Astrocyte of the cerebellum (primary cell): ENCODE measurements at regions not wholly inside any gene's neighbourhood (a gene's known extent, or its start where the extent isn't known, plus 50 kb on each side); places are given as distances from the start of the nearest gene placed in this dataset.
"Not testable (repeated sequence)": the region's sequence is repeated elsewhere in the genome, so short reads cannot be mapped to it uniquely, and the experiment has no call there.

Experiments
- DNase-seq: peaks from one replicate; pipeline ENCODE4 v3.0.0-alpha.2; 2011; ENCODE audit warnings: low read depth
- H3K4me3 ChIP-seq: 2 replicates; pipeline ENCODE4 v1.5.1; 2011; ENCODE audit warnings: mild to moderate bottlenecking, low read depth, low read length, moderate library complexity
- in situ Hi-C: cut with HindIII; loops from 2 replicates; pipeline ENCODE4 v1.10.0; 2017; ENCODE audit warnings: low sequenced_read_pairs
- TF ChIP-seq, protein P1 (sequence below): IDR thresholded peaks from 2 replicates; pipeline ENCODE4 v1.5.1; 2012; ENCODE audit warnings: low read length, low read depth, moderate library complexity, mild to moderate bottlenecking; ENCODE audit errors: missing control alignments

DNA sequence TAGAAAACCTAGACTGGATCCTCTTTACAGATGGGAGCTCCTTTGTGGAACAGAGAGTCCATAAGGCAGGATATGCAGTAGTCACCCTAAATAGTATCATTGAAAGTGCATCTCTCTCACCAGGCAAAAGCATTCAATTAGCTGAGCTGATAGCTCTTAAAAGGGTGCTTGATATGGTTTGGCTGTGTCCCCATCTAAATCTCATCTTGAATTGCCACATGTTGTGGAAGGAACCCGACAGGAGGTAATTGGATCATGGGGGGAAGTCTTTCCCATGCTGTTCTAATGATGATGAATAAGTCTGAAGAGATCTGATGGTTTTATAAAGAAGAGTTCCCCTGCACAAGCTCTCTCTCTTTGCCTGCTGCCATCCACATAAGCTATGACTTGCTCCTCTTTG is 96.2 kb upstream of the RMP24 start:
- in situ Hi-C loops, result no loop called here
- DNase-seq, result no peak
- TF ChIP-seq, protein P1, sequence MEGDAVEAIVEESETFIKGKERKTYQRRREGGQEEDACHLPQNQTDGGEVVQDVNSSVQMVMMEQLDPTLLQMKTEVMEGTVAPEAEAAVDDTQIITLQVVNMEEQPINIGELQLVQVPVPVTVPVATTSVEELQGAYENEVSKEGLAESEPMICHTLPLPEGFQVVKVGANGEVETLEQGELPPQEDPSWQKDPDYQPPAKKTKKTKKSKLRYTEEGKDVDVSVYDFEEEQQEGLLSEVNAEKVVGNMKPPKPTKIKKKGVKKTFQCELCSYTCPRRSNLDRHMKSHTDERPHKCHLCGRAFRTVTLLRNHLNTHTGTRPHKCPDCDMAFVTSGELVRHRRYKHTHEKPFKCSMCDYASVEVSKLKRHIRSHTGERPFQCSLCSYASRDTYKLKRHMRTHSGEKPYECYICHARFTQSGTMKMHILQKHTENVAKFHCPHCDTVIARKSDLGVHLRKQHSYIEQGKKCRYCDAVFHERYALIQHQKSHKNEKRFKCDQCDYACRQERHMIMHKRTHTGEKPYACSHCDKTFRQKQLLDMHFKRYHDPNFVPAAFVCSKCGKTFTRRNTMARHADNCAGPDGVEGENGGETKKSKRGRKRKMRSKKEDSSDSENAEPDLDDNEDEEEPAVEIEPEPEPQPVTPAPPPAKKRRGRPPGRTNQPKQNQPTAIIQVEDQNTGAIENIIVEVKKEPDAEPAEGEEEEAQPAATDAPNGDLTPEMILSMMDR, result no peak
- no peak overlapping the region for H3K4me3 ChIP-seq

DNA sequence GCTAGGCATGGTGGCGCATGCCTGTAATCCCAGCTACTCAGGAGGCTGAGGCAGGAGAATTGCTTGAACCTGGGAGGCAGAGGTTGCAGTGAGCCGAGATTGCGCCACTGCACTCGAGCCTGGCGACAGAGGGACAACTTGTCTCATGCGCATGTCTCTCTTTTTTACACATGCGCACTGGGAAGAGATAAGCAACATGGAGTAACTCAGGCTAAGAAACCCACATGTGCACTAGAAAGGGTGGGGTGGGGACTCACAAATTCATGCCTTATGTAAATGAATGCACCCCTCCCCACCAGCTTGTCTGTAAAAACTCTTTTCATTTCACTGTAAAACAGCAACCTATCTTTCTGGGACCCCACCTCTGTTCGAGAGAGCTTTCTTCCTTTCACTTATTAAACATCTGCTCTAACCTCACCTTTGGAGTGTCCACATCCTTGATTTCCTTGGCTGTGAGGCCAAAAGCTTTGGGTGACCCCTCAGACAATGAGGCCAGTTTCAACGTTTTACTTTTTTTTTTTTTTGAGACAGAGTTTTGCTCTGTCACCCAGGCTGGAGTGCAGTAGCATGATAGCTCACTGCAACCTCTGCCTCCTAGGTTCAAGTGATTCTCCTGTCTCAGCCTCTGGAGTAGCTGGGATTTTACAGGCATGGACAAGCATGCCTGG is 91.6 kb upstream of the RMP24 start:
- in situ Hi-C loops, result no loop called here
- H3K4me3 ChIP-seq, result no peak overlapping the region
- TF ChIP-seq, protein P1, result no peak
- DNase-seq, result no peak

DNA sequence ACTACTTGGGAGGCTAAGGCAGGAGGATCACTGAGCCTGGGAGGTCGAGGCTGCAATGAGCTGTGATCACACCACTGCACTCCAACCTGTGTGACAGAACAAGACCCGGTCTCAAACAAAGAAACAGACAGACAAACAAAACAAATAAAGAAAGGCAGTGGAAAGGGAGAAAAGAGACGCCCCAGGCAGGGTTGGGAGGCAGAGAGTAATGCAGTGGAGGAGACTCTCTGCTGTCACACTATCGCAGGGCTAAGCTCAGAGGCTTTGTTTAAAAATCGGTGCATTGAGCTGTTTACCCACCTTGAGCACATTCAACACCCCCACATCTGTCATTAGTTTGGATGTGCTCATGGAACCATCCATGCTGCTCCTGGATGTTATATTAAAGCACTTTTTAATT is 84.2 kb upstream of the RMP24 start:
- no peak for DNase-seq
- no peak overlapping the region for H3K4me3 ChIP-seq
- in situ Hi-C loops, result no loop called here
- TF ChIP-seq, protein P1, result no peak

DNA sequence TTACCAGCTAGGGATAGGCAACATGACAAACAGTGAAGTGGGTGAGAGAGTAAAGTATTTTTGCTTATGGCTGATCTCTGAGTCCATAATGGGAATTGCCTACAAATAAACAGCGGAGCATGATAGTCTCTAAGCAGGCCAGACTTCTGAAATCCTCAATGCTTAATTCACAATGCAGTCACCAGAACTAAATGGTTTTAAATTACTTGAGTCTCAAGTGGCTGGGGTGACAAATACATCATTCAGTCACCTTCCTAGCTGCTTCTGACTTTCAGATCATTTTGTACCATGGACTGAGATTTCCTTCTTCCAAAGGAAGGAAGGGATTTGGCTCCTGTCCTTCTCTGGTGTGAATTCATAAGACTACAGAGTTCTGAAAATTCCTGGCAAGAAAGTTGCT is 82.8 kb upstream of the RMP24 start:
- no peak overlapping the region for H3K4me3 ChIP-seq
- no peak for DNase-seq
- TF ChIP-seq, protein P1, result no peak
- in situ Hi-C loops, result loop anchor here (5.0 kb wide), 1 partner anchor 52 kb away; no protein-coding TSS in a partner anchor

DNA sequence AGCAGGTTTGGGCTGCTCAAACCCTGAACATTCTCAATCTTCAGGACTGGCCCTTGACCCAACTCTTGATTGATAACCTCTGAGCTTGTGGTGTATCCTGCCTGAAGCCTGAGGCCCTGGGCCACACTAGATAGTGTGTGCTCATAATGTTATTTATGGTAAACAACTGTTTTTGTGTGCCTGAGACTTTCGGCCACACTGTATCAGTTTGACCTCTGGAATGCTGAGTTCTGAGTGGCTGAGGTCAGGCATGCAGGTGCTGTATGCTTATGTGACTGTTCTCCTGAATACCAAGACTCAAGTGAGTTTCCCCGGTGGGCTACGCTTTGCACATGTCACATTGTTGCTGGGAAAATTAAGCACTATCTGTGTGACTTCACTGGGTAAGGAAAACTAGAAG is 82.2 kb upstream of the RMP24 start:
- DNase-seq, result no peak
- in situ Hi-C loops, result loop anchor here (5.0 kb wide), 1 partner anchor 53 kb away; no protein-coding TSS in a partner anchor
- TF ChIP-seq, protein P1, result no peak
- H3K4me3 ChIP-seq, result no peak overlapping the region

DNA sequence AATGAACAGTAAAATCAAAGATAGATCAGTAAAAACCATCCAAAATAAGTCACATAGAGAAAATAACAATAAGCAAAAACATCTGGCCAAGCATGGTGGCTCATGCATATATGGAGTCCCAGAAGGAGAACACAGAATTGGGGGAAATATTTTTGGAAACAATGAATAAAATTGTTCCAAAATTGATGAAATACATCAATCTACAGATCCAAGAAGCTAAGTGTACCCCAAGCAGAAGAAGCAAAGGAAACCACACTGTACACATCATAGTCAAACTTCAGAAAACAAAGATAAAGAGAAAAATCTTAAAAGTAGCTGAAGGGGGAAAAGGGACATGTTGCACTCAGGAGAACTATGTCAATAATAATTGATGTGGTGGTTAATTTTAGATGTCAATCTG is 80.4 kb upstream of the RMP24 start:
- in situ Hi-C loops, result loop anchor here (5.0 kb wide), 1 partner anchor 55 kb away; no protein-coding TSS in a partner anchor
- no peak overlapping the region for H3K4me3 ChIP-seq
- no peak for DNase-seq
- TF ChIP-seq, protein P1, result no peak

DNA sequence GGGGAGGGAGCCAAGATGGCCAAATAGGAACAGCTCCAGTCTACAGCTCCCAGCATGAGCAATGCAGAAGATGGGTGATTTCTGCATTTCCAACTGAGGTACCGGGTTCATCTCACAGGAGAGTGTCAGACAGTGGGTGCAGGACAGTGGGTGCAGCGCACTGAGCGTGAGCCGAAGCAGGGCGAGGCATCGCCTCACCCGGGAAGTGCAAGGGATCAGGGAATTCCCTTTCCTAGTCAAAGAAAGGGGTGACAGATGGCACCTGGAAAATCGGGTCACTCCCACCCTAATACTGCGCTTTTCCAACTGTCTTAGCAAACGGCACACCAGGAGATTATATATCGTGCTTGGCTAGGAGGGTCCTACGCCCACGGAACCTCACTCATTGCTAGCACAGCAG is 75.0 kb upstream of the RMP24 start:
- in situ Hi-C loops, DNase-seq, H3K4me3 ChIP-seq: not testable (repeated sequence)
